ENCODE measurements at regions not wholly inside any gene's neighbourhood (a gene's known extent, or its start where the extent isn't known, plus 50 kb on each side); places are given as distances from the start of the nearest gene placed in this dataset.

DNA sequence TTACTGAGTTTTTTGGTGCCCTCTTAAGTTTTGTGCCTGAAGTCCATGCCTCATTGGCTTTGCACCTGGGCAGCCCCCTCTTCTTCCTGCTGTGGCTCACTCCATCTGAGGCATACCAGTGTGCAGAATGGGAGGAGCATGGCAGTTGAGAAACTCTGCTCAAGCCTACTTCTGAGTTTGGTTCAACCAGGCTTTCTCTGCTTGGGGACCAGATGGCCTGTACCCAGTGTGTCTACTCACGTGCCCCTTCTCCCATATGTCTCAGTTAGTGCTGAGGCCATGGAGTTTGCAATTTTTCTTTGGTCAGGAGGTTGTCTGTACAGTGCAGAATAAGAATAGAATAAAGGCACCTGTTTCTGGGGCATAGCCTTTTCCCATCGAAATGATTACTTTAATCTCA is 383.3 kb upstream of the DDHD1 start:
- peaks cover 18% of the 10 kb centered on the region for H3K27me3 Mint-ChIP-seq
- TF ChIP-seq, protein P1, sequence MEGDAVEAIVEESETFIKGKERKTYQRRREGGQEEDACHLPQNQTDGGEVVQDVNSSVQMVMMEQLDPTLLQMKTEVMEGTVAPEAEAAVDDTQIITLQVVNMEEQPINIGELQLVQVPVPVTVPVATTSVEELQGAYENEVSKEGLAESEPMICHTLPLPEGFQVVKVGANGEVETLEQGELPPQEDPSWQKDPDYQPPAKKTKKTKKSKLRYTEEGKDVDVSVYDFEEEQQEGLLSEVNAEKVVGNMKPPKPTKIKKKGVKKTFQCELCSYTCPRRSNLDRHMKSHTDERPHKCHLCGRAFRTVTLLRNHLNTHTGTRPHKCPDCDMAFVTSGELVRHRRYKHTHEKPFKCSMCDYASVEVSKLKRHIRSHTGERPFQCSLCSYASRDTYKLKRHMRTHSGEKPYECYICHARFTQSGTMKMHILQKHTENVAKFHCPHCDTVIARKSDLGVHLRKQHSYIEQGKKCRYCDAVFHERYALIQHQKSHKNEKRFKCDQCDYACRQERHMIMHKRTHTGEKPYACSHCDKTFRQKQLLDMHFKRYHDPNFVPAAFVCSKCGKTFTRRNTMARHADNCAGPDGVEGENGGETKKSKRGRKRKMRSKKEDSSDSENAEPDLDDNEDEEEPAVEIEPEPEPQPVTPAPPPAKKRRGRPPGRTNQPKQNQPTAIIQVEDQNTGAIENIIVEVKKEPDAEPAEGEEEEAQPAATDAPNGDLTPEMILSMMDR (conservative IDR thresholded peaks at IDR 0.05) = no peak
- peaks cover 20% of the 10 kb centered on the region for H3K4me1 Mint-ChIP-seq (ENCODE audit: unreplicated experiment)
- no peaks in the 10 kb centered on the region for H3K9me3 Mint-ChIP-seq
- H3K4me3 Mint-ChIP-seq = no peak overlapping the region
- H3K27ac Mint-ChIP-seq = no peak overlapping the region
- H3K36me3 Mint-ChIP-seq = no peaks in the 10 kb centered on the region
- no peak for DNase-seq (ENCODE audit: extremely low spot score, unreplicated experiment)

DNA sequence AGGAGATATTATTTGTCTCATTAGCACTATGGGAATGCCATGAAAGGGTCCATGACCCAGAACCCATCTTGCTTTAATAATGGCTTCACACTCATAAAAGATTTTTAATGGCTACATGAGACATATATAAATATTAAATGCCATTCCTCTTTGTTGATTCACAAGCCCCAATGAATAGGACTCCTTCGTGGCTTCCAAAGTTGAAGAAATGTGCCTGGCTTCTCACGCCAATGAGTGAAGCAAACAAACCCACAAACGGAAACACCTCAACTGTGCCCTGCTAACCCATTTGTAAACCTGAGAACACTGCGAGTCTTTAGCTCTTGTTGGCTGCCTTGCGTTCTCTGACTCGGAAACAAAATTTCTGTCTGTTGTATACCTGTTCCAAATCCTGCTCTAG is 381.7 kb upstream of the DDHD1 start:
- no peaks in the 10 kb centered on the region for H3K9me3 Mint-ChIP-seq
- no peak overlapping the region for H3K4me3 Mint-ChIP-seq
- DNase-seq (ENCODE audit: extremely low spot score, unreplicated experiment) = no peak
- peaks cover 17% of the 10 kb centered on the region for H3K4me1 Mint-ChIP-seq (ENCODE audit: unreplicated experiment)
- no peak overlapping the region for H3K27ac Mint-ChIP-seq
- peaks cover 15% of the 10 kb centered on the region for H3K27me3 Mint-ChIP-seq
- H3K36me3 Mint-ChIP-seq = no peaks in the 10 kb centered on the region
- TF ChIP-seq, protein P1 (conservative IDR thresholded peaks at IDR 0.05) = no peak

DNA sequence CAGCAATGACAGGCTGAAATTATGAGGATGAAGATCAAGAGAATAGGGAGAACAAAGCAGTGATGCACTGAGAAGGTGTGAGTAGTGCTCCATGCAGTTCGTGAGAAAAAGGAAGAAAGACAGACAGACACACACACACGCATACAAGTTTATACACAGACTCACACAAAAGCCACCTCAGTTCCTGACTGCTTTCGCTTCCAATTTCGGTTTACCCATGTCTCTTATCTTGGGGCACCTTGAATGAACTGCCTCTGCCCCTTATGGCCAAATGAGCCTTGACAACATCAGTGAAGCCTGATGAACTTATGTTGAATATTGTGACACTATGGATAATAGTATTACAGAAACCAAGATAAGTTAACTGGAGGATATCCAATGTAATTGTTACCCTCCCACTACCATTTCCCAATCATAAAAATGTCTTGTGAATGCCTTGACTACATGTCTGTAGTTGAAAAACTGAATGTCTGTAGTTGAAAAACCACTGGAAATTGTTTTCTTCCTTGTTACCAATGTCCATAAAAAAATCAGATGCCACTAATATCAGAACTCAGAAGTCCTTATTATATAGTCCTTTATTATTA is 380.4 kb upstream of the DDHD1 start:
- peaks cover 10% of the 10 kb centered on the region for H3K4me1 Mint-ChIP-seq (ENCODE audit: unreplicated experiment)
- TF ChIP-seq, protein P1 (conservative IDR thresholded peaks at IDR 0.05) = no peak
- DNase-seq (ENCODE audit: extremely low spot score, unreplicated experiment) = no peak
- H3K27me3 Mint-ChIP-seq = peaks cover 11% of the 10 kb centered on the region
- H3K27ac Mint-ChIP-seq = no peak overlapping the region
- no peaks in the 10 kb centered on the region for H3K9me3 Mint-ChIP-seq
- H3K36me3 Mint-ChIP-seq = no peaks in the 10 kb centered on the region
- no peak overlapping the region for H3K4me3 Mint-ChIP-seq

DNA sequence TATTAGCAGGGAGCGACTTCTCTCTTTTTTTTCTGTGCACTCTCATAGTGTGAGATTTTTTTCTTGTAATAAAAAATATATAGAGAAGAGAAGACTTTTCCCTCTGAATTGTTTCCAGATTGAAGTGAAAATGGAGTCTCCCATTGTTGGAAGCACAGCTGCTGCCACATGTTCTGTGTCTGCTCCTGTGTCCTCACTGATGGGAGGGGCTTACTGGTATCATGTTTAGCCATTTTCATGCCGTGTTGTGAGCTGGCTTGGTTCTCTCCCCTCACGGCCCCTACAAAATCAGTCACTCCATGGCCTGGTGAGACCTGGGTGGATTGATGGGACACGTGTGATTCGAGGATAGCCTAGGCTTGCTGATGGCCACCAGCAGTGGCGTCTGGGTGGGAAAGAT is 379.7 kb upstream of the DDHD1 start:
- TF ChIP-seq, protein P1 (conservative IDR thresholded peaks at IDR 0.05) = no peak
- peaks cover 4% of the 10 kb centered on the region for H3K4me1 Mint-ChIP-seq (ENCODE audit: unreplicated experiment)
- H3K36me3 Mint-ChIP-seq = no peaks in the 10 kb centered on the region
- H3K27ac Mint-ChIP-seq = no peak overlapping the region
- DNase-seq (ENCODE audit: extremely low spot score, unreplicated experiment) = no peak
- no peak overlapping the region for H3K4me3 Mint-ChIP-seq
- no peaks in the 10 kb centered on the region for H3K9me3 Mint-ChIP-seq
- peaks cover 6% of the 10 kb centered on the region for H3K27me3 Mint-ChIP-seq

DNA sequence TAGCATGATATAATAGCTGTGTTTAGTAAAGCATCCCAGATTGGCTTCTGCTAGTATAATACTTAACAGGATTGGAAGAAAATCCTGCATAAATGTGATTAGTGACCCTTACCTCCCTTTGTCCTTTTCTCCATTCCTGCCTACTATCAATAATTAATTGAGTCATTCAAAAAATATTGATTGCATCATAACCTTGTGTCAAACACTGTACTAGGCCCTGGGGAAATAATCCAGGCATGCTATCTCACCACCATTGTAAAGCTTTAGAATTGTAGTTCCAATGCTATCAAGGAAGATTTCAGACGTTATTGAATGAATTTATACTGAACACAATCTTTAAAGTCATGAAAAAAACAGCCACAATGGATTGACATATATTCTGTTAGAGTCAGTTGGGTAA is 378.6 kb upstream of the DDHD1 start:
- TF ChIP-seq, protein P1 (conservative IDR thresholded peaks at IDR 0.05) = no peak
- Mint-ChIP-seq H3K4me1 (ENCODE audit: unreplicated experiment) (no peaks in the 10 kb centered on the region), H3K4me3 (no peak overlapping the region), H3K27me3 (peaks cover 3% of the 10 kb centered on the region), H3K27ac (no peak overlapping the region), H3K9me3 (peaks cover 4% of the 10 kb centered on the region), H3K36me3 (no peaks in the 10 kb centered on the region)
- no peak for DNase-seq (ENCODE audit: extremely low spot score, unreplicated experiment)

DNA sequence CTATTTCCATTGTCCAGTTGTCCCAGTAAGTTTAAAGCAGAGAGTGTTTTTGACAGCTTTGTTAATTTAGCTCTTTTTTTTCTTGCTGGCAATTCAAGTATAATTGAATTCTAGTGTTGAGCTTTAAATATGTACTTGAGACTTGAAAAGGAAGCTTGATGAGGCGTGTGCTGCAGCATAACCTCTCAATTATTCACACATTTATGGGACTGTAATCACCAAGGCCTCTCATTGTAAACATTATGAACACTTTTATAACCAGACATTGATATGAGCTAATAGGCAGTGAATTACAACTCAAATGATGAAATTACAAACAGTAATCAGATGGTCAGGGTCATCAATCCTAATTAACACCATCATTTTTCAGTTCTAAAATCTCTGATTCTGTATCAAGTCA is 378.0 kb upstream of the DDHD1 start:
- H3K4me3 Mint-ChIP-seq = no peak overlapping the region
- no peaks in the 10 kb centered on the region for H3K4me1 Mint-ChIP-seq (ENCODE audit: unreplicated experiment)
- no peak for DNase-seq (ENCODE audit: extremely low spot score, unreplicated experiment)
- no peaks in the 10 kb centered on the region for H3K36me3 Mint-ChIP-seq
- H3K27me3 Mint-ChIP-seq = peaks cover 3% of the 10 kb centered on the region
- H3K9me3 Mint-ChIP-seq = peaks cover 4% of the 10 kb centered on the region
- TF ChIP-seq, protein P1 (conservative IDR thresholded peaks at IDR 0.05) = no peak
- no peak overlapping the region for H3K27ac Mint-ChIP-seq
